ENCODE measurements at regions not wholly inside any gene's neighbourhood (a gene's known extent, or its start where the extent isn't known, plus 50 kb on each side); places are given as distances from the start of the nearest gene placed in this dataset.

- ChIA-PET CTCF (no interaction called here), POLR2A (ENCODE audit: low non-redundant PET) (no interaction called here)
- peak; percentile 33 for DNase-seq (ENCODE audit: low spot score)
- Histone ChIP-seq H3K36me3 (ENCODE audit: insufficient read depth, low read length, poor library complexity, severe bottlenecking) (no peaks in the 10 kb centered on the region), H3K27me3 (replicated peaks; ENCODE audit: insufficient read depth, low read depth, low read length, poor library complexity) (no peaks in the 10 kb centered on the region), H3K4me1 (ENCODE audit: insufficient read depth, low read length, poor library complexity, severe bottlenecking) (no peaks in the 10 kb centered on the region), H3K9me3 (ENCODE audit: low read depth, low read length, poor library complexity, severe bottlenecking) (no peaks in the 10 kb centered on the region), H3K4me3 (ENCODE audit: low read depth, low read length, poor library complexity, severe bottlenecking) (no peak overlapping the region), H3K27ac (ENCODE audit: low read depth, low read length, poor library complexity, severe bottlenecking) (no peak overlapping the region)
- no TSS peak for BruUV-seq (replicated peaks)
- intact Hi-C loops (cut with micrococcal nuclease; ENCODE audit: unreplicated experiment), result no loop called here
- TF ChIP-seq EZH2 (IDR thresholded peaks at IDR 0.05; ENCODE audit: borderline replicate concordance, low read depth, low read length, poor library complexity, severe bottlenecking) (no peak), CTCF (conservative IDR thresholded peaks at IDR 0.05; ENCODE audit: low read depth, low read length) (no peak)
These were observed 187.5 kb downstream of the ATXN7L3B start for GRCh38 chr12:74725154-74725553.

GRCh38 chr12:74728006-74728405, 190.4 kb downstream of the ATXN7L3B start:
- H3K27ac ChIP-seq (ENCODE audit: low read depth, low read length, poor library complexity, severe bottlenecking), result no peak overlapping the region
- DNase-seq (ENCODE audit: low spot score), result no peak
- intact Hi-C loops (cut with micrococcal nuclease; ENCODE audit: unreplicated experiment), result no loop called here
- no peak overlapping the region for H3K4me3 ChIP-seq (ENCODE audit: low read depth, low read length, poor library complexity, severe bottlenecking)
- no peaks in the 10 kb centered on the region for H3K9me3 ChIP-seq (ENCODE audit: low read depth, low read length, poor library complexity, severe bottlenecking)
- no peaks in the 10 kb centered on the region for H3K27me3 ChIP-seq (replicated peaks; ENCODE audit: insufficient read depth, low read depth, low read length, poor library complexity)
- ChIA-PET POLR2A (ENCODE audit: low non-redundant PET) (no interaction called here), CTCF (no interaction called here)
- no peak for TF ChIP-seq EZH2 (IDR thresholded peaks at IDR 0.05; ENCODE audit: borderline replicate concordance, low read depth, low read length, poor library complexity, severe bottlenecking)
- TF ChIP-seq CTCF (conservative IDR thresholded peaks at IDR 0.05; ENCODE audit: low read depth, low read length), result no peak
- H3K36me3 ChIP-seq (ENCODE audit: insufficient read depth, low read length, poor library complexity, severe bottlenecking), result no peaks in the 10 kb centered on the region
- no TSS peak for BruUV-seq (replicated peaks)
- H3K4me1 ChIP-seq (ENCODE audit: insufficient read depth, low read length, poor library complexity, severe bottlenecking), result no peaks in the 10 kb centered on the region

GRCh38 chr12:74732164-74732784, 194.6 kb downstream of the ATXN7L3B start:
- Histone ChIP-seq H3K9me3 (ENCODE audit: low read depth, low read length, poor library complexity, severe bottlenecking) (no peaks in the 10 kb centered on the region), H3K4me1 (ENCODE audit: insufficient read depth, low read length, poor library complexity, severe bottlenecking) (no peaks in the 10 kb centered on the region), H3K27me3 (replicated peaks; ENCODE audit: insufficient read depth, low read depth, low read length, poor library complexity) (no peaks in the 10 kb centered on the region), H3K4me3 (ENCODE audit: low read depth, low read length, poor library complexity, severe bottlenecking) (no peak overlapping the region), H3K27ac (ENCODE audit: low read depth, low read length, poor library complexity, severe bottlenecking) (no peak overlapping the region), H3K36me3 (ENCODE audit: insufficient read depth, low read length, poor library complexity, severe bottlenecking) (no peaks in the 10 kb centered on the region)
- intact Hi-C loops (cut with micrococcal nuclease; ENCODE audit: unreplicated experiment), result no loop called here
- TF ChIP-seq CTCF (conservative IDR thresholded peaks at IDR 0.05; ENCODE audit: low read depth, low read length) (no peak), EZH2 (IDR thresholded peaks at IDR 0.05; ENCODE audit: borderline replicate concordance, low read depth, low read length, poor library complexity, severe bottlenecking) (no peak)
- CTCF ChIA-PET, result no interaction called here
- DNase-seq (ENCODE audit: low spot score), result no peak
- POLR2A ChIA-PET (ENCODE audit: low non-redundant PET), result no interaction called here
- BruUV-seq (replicated peaks), result no TSS peak

Data from A673 (cell line).